ENCODE measurements at regions not wholly inside any gene's neighbourhood (a gene's known extent, or its start where the extent isn't known, plus 50 kb on each side); places are given as distances from the start of the nearest gene placed in this dataset.

GRCh38 chr2:150417278-150417677 lies 70.2 kb downstream of the RND3 start:
- no peak overlapping the region for H3K27ac ChIP-seq
- TF ChIP-seq ZFX (IDR thresholded peaks at IDR 0.05) (no peak), CTCF (conservative IDR thresholded peaks at IDR 0.05) (no peak)

GRCh38 chr2:150415022-150415421 lies 72.4 kb downstream of the RND3 start:
- H3K27ac ChIP-seq = no peak overlapping the region
- TF ChIP-seq CTCF (conservative IDR thresholded peaks at IDR 0.05) (no peak), ZFX (IDR thresholded peaks at IDR 0.05) (no peak)

GRCh38 chr2:150413910-150414309 lies 73.6 kb downstream of the RND3 start:
- H3K27ac ChIP-seq = no peak overlapping the region
- TF ChIP-seq ZFX (IDR thresholded peaks at IDR 0.05) (no peak), CTCF (conservative IDR thresholded peaks at IDR 0.05) (no peak)

GRCh38 chr2:150413366-150413765 lies 74.1 kb downstream of the RND3 start:
- no peak overlapping the region for H3K27ac ChIP-seq
- no peak for TF ChIP-seq CTCF (conservative IDR thresholded peaks at IDR 0.05)
- no peak for TF ChIP-seq ZFX (IDR thresholded peaks at IDR 0.05)

GRCh38 chr2:150410809-150411208 lies 76.7 kb downstream of the RND3 start:
- no peak overlapping the region for H3K27ac ChIP-seq
- no peak for TF ChIP-seq ZFX (IDR thresholded peaks at IDR 0.05)
- TF ChIP-seq CTCF (conservative IDR thresholded peaks at IDR 0.05) = no peak

GRCh38 chr2:150409196-150409595 lies 78.3 kb downstream of the RND3 start:
- TF ChIP-seq CTCF (conservative IDR thresholded peaks at IDR 0.05) (no peak), ZFX (IDR thresholded peaks at IDR 0.05) (no peak)
- H3K27ac ChIP-seq = no peak overlapping the region

- H3K27ac ChIP-seq = no peak overlapping the region
- TF ChIP-seq ZFX (IDR thresholded peaks at IDR 0.05) (no peak), CTCF (conservative IDR thresholded peaks at IDR 0.05) (no peak)
Measured at GRCh38 chr2:150404147-150404546, 83.3 kb downstream of the RND3 start.

All from C4-2B (cell line).